NCI-H774 (cell line): ENCODE measurements at regions not wholly inside any gene's neighbourhood (a gene's known extent, or its start where the extent isn't known, plus 50 kb on each side); places are given as distances from the start of the nearest gene placed in this dataset.
"Not testable (repeated sequence)": the region's sequence is repeated elsewhere in the genome, so short reads cannot be mapped to it uniquely, and the experiment has no call there.

Experiments used
- DNase-seq: peaks from one replicate; lab custom pipeline; 2025; lab: John Stamatoyannopoulos, UW

GRCh38 chr2:193467276-193467987, 1272.7 kb upstream of the TMEFF2 start:
- DNase-seq, result no peak

GRCh38 chr2:193463011-193463410, 1268.3 kb upstream of the TMEFF2 start:
- no peak for DNase-seq

- DNase-seq, result no peak
These were observed 1267.7 kb upstream of the TMEFF2 start for GRCh38 chr2:193462411-193462810.

- no peak for DNase-seq
These were observed 1266.8 kb upstream of the TMEFF2 start for GRCh38 chr2:193461431-193461934.

- DNase-seq, result no peak
These were observed 1252.2 kb upstream of the TMEFF2 start for GRCh38 chr2:193446967-193447366.

GRCh38 chr2:193442293-193442692, 1247.6 kb upstream of the TMEFF2 start:
- no peak for DNase-seq

GRCh38 chr2:193428336-193428818, 1233.6 kb upstream of the TMEFF2 start:
- DNase-seq, result no peak

- DNase-seq, result not testable (repeated sequence)
These were observed 1217.6 kb upstream of the TMEFF2 start for GRCh38 chr2:193412368-193412767.

GRCh38 chr2:193409951-193410350, 1215.2 kb upstream of the TMEFF2 start:
- no peak for DNase-seq

- no peak for DNase-seq
These were observed 1187.8 kb upstream of the TMEFF2 start for GRCh38 chr2:193382583-193382982.

GRCh38 chr2:193377789-193378188, 1183.1 kb upstream of the TMEFF2 start:
- DNase-seq, result no peak

- DNase-seq, result no peak
These were observed 1178.4 kb upstream of the TMEFF2 start for GRCh38 chr2:193373120-193373519.

- no peak for DNase-seq
These were observed 1176.5 kb upstream of the TMEFF2 start for GRCh38 chr2:193371200-193371599.

- no peak for DNase-seq
These were observed 1173.9 kb upstream of the TMEFF2 start for GRCh38 chr2:193368615-193369014.

GRCh38 chr2:193357508-193357907, 1162.8 kb upstream of the TMEFF2 start:
- no peak for DNase-seq

GRCh38 chr2:193352665-193353242, 1158.0 kb upstream of the TMEFF2 start:
- not testable (repeated sequence) for DNase-seq

- no peak for DNase-seq
These were observed 1155.8 kb upstream of the TMEFF2 start for GRCh38 chr2:193350509-193350908.

GRCh38 chr2:193349642-193350041, 1154.9 kb upstream of the TMEFF2 start:
- no peak for DNase-seq

GRCh38 chr2:193348055-193348454, 1153.3 kb upstream of the TMEFF2 start:
- no peak for DNase-seq

GRCh38 chr2:193336781-193337180, 1142.0 kb upstream of the TMEFF2 start:
- DNase-seq, result no peak

GRCh38 chr2:193334401-193334800, 1139.7 kb upstream of the TMEFF2 start:
- DNase-seq, result no peak

GRCh38 chr2:193333539-193333938, 1138.8 kb upstream of the TMEFF2 start:
- no peak for DNase-seq

GRCh38 chr2:193332941-193333340, 1138.2 kb upstream of the TMEFF2 start:
- no peak for DNase-seq

GRCh38 chr2:193331676-193332075, 1136.9 kb upstream of the TMEFF2 start:
- DNase-seq, result no peak
